ENCODE measurements at regions not wholly inside any gene's neighbourhood (a gene's known extent, or its start where the extent isn't known, plus 50 kb on each side); places are given as distances from the start of the nearest gene placed in this dataset.

DNA sequence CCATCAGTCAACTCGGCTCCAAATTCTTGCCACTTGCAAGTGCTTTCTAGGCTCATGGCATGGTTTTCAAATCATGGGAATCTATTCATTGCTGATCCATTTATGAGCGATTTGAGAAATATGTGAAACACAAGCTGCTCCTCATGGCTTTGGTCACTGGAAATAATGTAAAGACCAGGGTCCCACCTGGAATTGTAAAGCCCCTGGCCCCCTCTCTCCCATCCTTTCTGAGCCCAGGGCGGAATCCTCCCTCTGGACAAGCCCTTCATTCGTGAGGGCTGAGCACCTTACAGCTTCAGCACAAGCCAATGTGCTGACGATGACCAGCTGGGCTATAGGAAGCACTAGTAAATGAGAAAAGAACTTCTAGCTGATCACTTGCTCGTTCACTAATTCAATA lies 96.0 kb downstream of the RNASET2 start:
- peaks cover 0 to 5% of the 10 kb centered on the region in 2 donors for H3K27me3 ChIP-seq
- H3K36me3 ChIP-seq: no peaks in the 10 kb centered on the region
- no peaks in the 10 kb centered on the region for H3K9me3 ChIP-seq
- H3K4me3 ChIP-seq: no peak overlapping the region
- H3K27ac ChIP-seq: no peak overlapping the region
- TF ChIP-seq, protein P1, sequence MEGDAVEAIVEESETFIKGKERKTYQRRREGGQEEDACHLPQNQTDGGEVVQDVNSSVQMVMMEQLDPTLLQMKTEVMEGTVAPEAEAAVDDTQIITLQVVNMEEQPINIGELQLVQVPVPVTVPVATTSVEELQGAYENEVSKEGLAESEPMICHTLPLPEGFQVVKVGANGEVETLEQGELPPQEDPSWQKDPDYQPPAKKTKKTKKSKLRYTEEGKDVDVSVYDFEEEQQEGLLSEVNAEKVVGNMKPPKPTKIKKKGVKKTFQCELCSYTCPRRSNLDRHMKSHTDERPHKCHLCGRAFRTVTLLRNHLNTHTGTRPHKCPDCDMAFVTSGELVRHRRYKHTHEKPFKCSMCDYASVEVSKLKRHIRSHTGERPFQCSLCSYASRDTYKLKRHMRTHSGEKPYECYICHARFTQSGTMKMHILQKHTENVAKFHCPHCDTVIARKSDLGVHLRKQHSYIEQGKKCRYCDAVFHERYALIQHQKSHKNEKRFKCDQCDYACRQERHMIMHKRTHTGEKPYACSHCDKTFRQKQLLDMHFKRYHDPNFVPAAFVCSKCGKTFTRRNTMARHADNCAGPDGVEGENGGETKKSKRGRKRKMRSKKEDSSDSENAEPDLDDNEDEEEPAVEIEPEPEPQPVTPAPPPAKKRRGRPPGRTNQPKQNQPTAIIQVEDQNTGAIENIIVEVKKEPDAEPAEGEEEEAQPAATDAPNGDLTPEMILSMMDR (IDR thresholded peaks at IDR 0.05): no peak
- DNase-seq (ENCODE audit: low spot score): no peak
- peaks cover 0 to 19% of the 10 kb centered on the region in 2 donors for H3K4me1 ChIP-seq

DNA sequence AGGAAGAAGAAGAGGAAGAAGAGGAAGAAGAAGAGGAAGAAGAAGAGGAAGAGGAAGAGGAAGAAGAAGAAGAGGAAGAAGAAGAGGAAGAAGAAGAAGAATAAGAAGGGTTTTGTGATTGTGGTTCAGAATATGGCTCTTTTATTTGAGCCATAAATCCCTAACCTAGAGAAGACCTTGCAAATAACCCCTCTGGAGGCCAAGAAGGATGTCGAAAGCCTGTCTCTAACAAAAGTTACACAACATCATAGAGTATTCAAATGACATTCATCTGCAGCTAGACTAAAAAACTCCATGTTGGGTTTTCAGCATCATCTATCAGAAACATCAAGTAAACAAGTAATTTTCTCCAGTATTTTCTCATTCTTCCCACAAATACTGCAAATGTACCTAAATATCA lies 100.9 kb downstream of the RNASET2 start:
- TF ChIP-seq, protein P1 (IDR thresholded peaks at IDR 0.05): no peak
- DNase-seq (ENCODE audit: low spot score): no peak
- no peaks in the 10 kb centered on the region for H3K9me3 ChIP-seq

DNA sequence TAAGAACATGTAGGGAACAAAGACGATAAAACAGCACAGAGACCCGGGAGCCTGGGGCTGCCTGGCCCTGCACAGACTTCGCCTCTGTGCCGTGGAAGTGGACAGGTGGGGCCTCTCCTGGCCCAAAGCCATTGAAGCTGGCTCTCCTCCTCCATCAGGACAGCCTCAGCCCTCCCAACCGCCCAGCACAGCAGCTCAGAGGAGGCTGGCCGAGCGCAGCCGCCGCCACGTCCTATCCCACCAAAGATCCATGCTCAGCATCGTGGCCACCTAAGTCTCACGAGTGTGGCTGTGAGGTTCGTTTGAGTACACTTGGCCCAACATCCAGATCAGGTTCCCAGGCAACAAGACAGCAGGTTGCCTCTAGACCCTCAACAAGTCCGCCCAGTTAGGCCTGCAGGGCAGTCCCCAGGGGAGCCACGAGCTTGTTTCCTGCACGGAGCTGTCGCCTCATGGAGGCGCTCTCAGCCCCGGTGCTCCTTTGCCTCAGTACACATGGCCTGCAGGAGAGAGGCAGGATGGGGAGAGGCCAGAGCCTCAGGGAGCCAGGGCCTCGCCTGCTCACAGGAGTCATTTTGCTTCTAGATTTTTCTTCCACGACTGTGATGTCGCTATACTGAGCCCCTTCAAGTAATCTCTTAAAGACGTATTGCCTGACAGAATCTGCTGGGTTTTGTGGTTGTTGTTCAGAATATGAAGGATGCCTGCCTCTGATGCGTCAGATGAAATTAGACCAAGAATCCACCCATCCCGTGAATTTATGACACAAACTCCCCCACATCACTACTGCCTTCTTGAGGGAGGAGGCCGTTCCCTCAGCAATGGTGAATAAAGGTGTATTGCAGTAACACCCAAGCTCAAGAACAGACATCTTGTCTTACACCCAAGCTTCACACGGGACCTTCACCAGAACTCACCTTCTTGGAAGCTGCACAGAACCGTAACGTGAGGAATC lies 102.7 kb downstream of the RNASET2 start:
- no peak for DNase-seq (ENCODE audit: low spot score)
- H3K4me1 ChIP-seq: no peaks in the 10 kb centered on the region
- no peak overlapping the region for H3K4me3 ChIP-seq
- H3K27me3 ChIP-seq: no peaks in the 10 kb centered on the region
- no peak overlapping the region for H3K27ac ChIP-seq
- TF ChIP-seq, protein P1 (IDR thresholded peaks at IDR 0.05): no peak
- no peaks in the 10 kb centered on the region for H3K9me3 ChIP-seq
- H3K36me3 ChIP-seq: no peaks in the 10 kb centered on the region

More for the DNA sequence above, 100.9 kb downstream of the RNASET2 start:
- Histone ChIP-seq H3K27me3 (no peaks in the 10 kb centered on the region), H3K4me1 (no peaks in the 10 kb centered on the region), H3K27ac (no peak overlapping the region), H3K4me3 (no peak overlapping the region), H3K36me3 (no peaks in the 10 kb centered on the region)

DNA sequence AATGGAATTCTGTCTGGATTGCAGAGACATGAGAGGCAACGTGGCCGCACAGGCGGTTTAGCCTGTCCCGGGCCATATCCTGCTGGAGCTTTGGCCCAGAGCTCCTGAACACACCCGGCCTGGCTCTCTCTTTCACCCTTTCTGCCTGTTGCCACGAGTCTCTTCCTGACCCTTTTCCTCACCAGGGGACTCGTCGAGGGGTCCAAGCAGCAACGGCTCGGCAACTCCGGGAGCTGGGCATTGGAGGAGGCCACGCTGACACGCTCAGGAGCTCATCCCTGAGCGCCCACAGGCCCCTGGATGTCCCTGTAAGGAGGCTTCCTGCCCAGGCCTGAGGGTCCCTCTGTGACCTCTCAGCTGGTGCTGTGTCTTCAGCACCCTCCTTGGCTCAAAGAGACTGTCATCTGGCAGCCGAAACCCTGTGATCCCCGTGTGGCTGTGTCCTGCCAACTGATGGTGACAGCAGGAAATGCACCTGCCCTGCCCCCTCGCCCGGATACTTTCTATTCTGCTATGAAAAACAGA lies 103.8 kb downstream of the RNASET2 start:
- Histone ChIP-seq H3K27ac (no peak overlapping the region), H3K4me1 (no peaks in the 10 kb centered on the region), H3K9me3 (no peaks in the 10 kb centered on the region), H3K36me3 (no peaks in the 10 kb centered on the region), H3K4me3 (no peak overlapping the region), H3K27me3 (no peaks in the 10 kb centered on the region)
- TF ChIP-seq, protein P1 (IDR thresholded peaks at IDR 0.05): no peak
- DNase-seq (ENCODE audit: low spot score): no peak

DNA sequence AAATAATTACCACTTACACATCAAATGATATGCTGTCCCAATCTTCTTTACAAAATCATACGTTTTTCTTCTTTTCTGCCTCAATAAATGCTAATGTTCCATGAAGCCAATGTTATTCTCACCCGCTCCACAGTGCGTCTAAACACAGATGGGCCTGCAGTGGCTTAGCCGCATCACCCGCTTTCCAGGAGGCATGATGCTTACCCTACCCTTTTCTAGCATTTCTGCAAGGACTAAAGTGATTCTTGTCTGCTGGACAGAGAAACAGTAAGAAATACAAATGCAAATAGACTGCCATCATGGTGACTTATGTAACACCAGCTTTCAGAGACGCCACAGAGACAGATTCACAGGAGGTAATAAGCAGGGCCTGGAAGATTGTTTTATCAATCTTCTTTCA lies 104.4 kb downstream of the RNASET2 start:
- Histone ChIP-seq H3K27ac (no peak overlapping the region), H3K9me3 (no peaks in the 10 kb centered on the region), H3K36me3 (no peaks in the 10 kb centered on the region), H3K4me1 (no peaks in the 10 kb centered on the region), H3K27me3 (no peaks in the 10 kb centered on the region), H3K4me3 (no peak overlapping the region)
- no peak for DNase-seq (ENCODE audit: low spot score)
- TF ChIP-seq, protein P1 (IDR thresholded peaks at IDR 0.05): no peak

Measured in right atrium auricular region (tissue), 2 donors.